ENCODE measurements at regions not wholly inside any gene's neighbourhood (a gene's known extent, or its start where the extent isn't known, plus 50 kb on each side); places are given as distances from the start of the nearest gene placed in this dataset.

DNA sequence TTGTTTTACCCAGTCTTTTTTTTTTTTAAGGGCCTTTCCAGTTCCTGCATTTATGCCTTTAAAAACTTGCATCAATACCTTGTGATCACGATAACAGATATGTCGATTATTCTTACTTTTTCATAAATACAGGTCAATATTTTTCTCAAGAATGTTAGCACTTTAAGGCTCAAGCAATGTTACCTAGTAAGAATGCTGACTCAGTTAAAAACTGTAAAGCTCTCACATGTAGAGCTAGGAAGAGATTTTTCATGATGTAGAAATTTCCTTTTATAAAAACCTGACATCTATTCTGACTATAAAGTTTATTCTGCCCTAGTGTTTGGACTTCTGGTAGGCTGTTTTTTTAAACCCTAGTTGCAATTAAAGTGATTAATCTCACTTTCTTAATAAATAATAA lies 684.0 kb downstream of the ZBBX start:
- no peak for TF ChIP-seq JUN (IDR thresholded peaks at IDR 0.05)
- TF ChIP-seq, protein P1, sequence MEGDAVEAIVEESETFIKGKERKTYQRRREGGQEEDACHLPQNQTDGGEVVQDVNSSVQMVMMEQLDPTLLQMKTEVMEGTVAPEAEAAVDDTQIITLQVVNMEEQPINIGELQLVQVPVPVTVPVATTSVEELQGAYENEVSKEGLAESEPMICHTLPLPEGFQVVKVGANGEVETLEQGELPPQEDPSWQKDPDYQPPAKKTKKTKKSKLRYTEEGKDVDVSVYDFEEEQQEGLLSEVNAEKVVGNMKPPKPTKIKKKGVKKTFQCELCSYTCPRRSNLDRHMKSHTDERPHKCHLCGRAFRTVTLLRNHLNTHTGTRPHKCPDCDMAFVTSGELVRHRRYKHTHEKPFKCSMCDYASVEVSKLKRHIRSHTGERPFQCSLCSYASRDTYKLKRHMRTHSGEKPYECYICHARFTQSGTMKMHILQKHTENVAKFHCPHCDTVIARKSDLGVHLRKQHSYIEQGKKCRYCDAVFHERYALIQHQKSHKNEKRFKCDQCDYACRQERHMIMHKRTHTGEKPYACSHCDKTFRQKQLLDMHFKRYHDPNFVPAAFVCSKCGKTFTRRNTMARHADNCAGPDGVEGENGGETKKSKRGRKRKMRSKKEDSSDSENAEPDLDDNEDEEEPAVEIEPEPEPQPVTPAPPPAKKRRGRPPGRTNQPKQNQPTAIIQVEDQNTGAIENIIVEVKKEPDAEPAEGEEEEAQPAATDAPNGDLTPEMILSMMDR (IDR thresholded peaks at IDR 0.05): no peak
- TF ChIP-seq ZC3H11A (IDR thresholded peaks at IDR 0.05): no peak
- no peak for TF ChIP-seq EP300 (IDR thresholded peaks at IDR 0.05)
- TF ChIP-seq HMGXB4 (CRISPR knock-in tag; IDR thresholded peaks at IDR 0.05; ENCODE audit: borderline replicate concordance): no peak
- no peak for TF ChIP-seq POLR2A (IDR thresholded peaks at IDR 0.05; ENCODE audit: low read length)
- no peak for TF ChIP-seq MAFK (IDR thresholded peaks at IDR 0.05; ENCODE audit: partially characterized antibody)
- TF ChIP-seq REST (IDR thresholded peaks at IDR 0.05): no peak
- TF ChIP-seq ELK1 (IDR thresholded peaks at IDR 0.05; ENCODE audit: low read depth, low read length): no peak
